HG03103 (cell line): ENCODE measurements at regions not wholly inside any gene's neighbourhood (a gene's known extent, or its start where the extent isn't known, plus 50 kb on each side); places are given as distances from the start of the nearest gene placed in this dataset.
"Not testable (repeated sequence)": the region's sequence is repeated elsewhere in the genome, so short reads cannot be mapped to it uniquely, and the experiment has no call there.

Experiments used
- ATAC-seq: cut with Tn5 transposase; IDR thresholded peaks from one replicate; pipeline ENCODE4 v1.9.1; 2021; ENCODE audit warnings: low read depth; ENCODE audit not compliant: unreplicated experiment

- no peak for ATAC-seq
Measured at GRCh38 chr4:160009656-160010493, 907.0 kb downstream of the RAPGEF2 start.

- no peak for ATAC-seq
Measured at GRCh38 chr4:160019936-160020335, 917.1 kb downstream of the RAPGEF2 start.

- no peak for ATAC-seq
Measured at GRCh38 chr4:160020804-160021203, 917.9 kb downstream of the RAPGEF2 start.

- no peak for ATAC-seq
Measured at GRCh38 chr4:160021870-160022269, 919.0 kb downstream of the RAPGEF2 start.

- no peak for ATAC-seq
Measured at GRCh38 chr4:160026721-160027120, 923.8 kb downstream of the RAPGEF2 start.

- ATAC-seq: no peak
Measured at GRCh38 chr4:160034501-160034900, 931.6 kb downstream of the RAPGEF2 start.

- ATAC-seq: no peak
Measured at GRCh38 chr4:160038615-160039014, 935.7 kb downstream of the RAPGEF2 start.

- no peak for ATAC-seq
Measured at GRCh38 chr4:160044693-160045092, 941.8 kb downstream of the RAPGEF2 start.

GRCh38 chr4:160082432-160083207 lies 979.7 kb downstream of the RAPGEF2 start:
- ATAC-seq: no peak

- no peak for ATAC-seq
Measured at GRCh38 chr4:160091631-160092030, 988.8 kb downstream of the RAPGEF2 start.

GRCh38 chr4:160100316-160100715 lies 997.4 kb downstream of the RAPGEF2 start:
- ATAC-seq: no peak

- no peak for ATAC-seq
Measured at GRCh38 chr4:160110891-160111290, 1008.0 kb downstream of the RAPGEF2 start.

- ATAC-seq: no peak
Measured at GRCh38 chr4:160117686-160118085, 1014.8 kb downstream of the RAPGEF2 start.

GRCh38 chr4:160125576-160126287 lies 1022.9 kb downstream of the RAPGEF2 start:
- not testable (repeated sequence) for ATAC-seq

- ATAC-seq: no peak
Measured at GRCh38 chr4:160127211-160127610, 1024.3 kb downstream of the RAPGEF2 start.

- ATAC-seq: no peak
Measured at GRCh38 chr4:160129439-160129838, 1026.6 kb downstream of the RAPGEF2 start.

- no peak for ATAC-seq
Measured at GRCh38 chr4:160136021-160136420, 1033.1 kb downstream of the RAPGEF2 start.

GRCh38 chr4:160141206-160141605 lies 1038.3 kb downstream of the RAPGEF2 start:
- ATAC-seq: no peak

- peak; percentile 86 for ATAC-seq
Measured at GRCh38 chr4:160142579-160142978, 1039.7 kb downstream of the RAPGEF2 start.

- no peak for ATAC-seq
Measured at GRCh38 chr4:160143574-160143973, 1040.7 kb downstream of the RAPGEF2 start.

GRCh38 chr4:160159457-160159856 lies 1056.6 kb downstream of the RAPGEF2 start:
- no peak for ATAC-seq
